ENCODE measurements at regions not wholly inside any gene's neighbourhood (a gene's known extent, or its start where the extent isn't known, plus 50 kb on each side); places are given as distances from the start of the nearest gene placed in this dataset.

DNA sequence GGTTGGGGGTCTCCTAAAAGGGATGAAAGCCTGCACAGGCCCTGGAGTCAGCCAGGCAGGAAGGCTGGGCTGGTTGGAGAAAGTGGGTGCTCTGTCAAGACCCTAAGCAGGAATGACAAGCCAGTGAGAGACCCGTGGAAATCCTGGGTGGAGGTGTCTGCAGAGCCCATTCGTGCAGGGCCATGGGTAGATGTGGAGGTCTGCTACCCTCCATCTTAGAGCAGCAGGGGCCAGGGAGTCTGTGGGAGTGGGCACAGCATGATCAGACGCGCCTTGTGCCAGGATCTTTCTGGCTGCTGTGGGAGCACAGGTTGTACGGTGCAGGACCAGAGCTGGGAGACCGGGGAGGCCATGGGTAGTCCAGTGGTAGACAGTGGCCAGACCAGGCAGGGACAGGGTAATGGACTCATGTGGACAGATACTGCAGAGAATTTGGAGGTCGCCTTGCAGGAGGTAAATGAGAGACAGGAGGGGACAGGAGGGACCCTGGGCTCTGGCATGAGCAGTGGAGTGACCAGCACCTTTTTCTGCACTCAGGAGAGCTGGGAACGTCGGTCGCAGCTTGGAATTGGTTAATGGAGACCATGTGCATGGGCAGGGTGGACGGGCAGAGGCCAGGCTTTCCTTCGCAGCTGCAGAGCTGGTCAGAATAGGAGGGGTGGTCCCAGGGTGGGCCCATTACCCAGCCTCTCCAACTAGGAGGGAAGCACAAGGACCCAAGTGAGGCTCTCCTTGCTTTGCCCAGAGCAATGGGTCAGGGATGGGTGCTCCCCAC, 203.5 kb upstream of the PMEPA1 start:
- no peak overlapping the region for H3K4ac ChIP-seq (ENCODE audit: low read depth in 1 of 2, low read length in 2 of 2)
- no peak overlapping the region for H2AK5ac ChIP-seq (ENCODE audit: low read length, severe bottlenecking)
- no peak overlapping the region for H3K4me3 ChIP-seq (ENCODE audit: insufficient read depth in 1 of 2, low read depth in 1 of 2, low read length in 2 of 2)
- H3K27ac ChIP-seq (ENCODE audit: low read length, poor library complexity, severe bottlenecking): no peak overlapping the region
- H3K18ac ChIP-seq (ENCODE audit: low read depth in 1 of 2, low read length in 2 of 2): no peak overlapping the region
- no peak overlapping the region for H3K9ac ChIP-seq (ENCODE audit: low read length)
- no peak overlapping the region for H2AFZ ChIP-seq (ENCODE audit: low read depth, low read length)
- no peak overlapping the region for H2BK120ac ChIP-seq (ENCODE audit: low read depth, low read length)
- H2BK15ac ChIP-seq (ENCODE audit: low read depth, poor library complexity, severe bottlenecking): no peak overlapping the region
- H3K23ac ChIP-seq (ENCODE audit: low read length in 2 of 2): no peak overlapping the region
- no peak overlapping the region for H3K14ac ChIP-seq (ENCODE audit: low read length in 2 of 2)
- H2BK12ac ChIP-seq (ENCODE audit: low read length in 2 of 2): no peak overlapping the region
- H3K4me1 ChIP-seq (ENCODE audit: control insufficient read depth, insufficient read depth, low read depth, low read length): no peaks in the 10 kb centered on the region
- DNase-seq: no peak
- H2BK5ac ChIP-seq (ENCODE audit: low read depth, low read length, poor library complexity, severe bottlenecking): no peak overlapping the region
- no peaks in the 10 kb centered on the region for H3K36me3 ChIP-seq (ENCODE audit: control insufficient read depth in 1 of 2, insufficient read depth in 2 of 2, low read depth in 1 of 2, low read length in 2 of 2)
- H3K79me1 ChIP-seq (replicated peaks; ENCODE audit: low read length, poor library complexity, severe bottlenecking): no peaks in the 10 kb centered on the region
- no peak overlapping the region for H3K4me2 ChIP-seq (ENCODE audit: low read length, poor library complexity, severe bottlenecking)
- 78% methylated on average over 12 of the region's 12 CpGs for WGBS
- no peak overlapping the region for H4K91ac ChIP-seq (ENCODE audit: low read length)
- no peaks in the 10 kb centered on the region for H3K9me3 ChIP-seq (ENCODE audit: control insufficient read depth, low read length)
- no peak overlapping the region for H4K8ac ChIP-seq (ENCODE audit: low read length)
- peaks cover 0 to 59% of the 10 kb centered on the region in 2 experiments for H3K27me3 ChIP-seq (ENCODE audit: control insufficient read depth in 1 of 2, insufficient read depth in 1 of 2, low read length in 2 of 2)

- no peak overlapping the region for H4K8ac ChIP-seq (ENCODE audit: low read length)
Observed at GRCh38 chr20:57912227-57912582, 202.4 kb upstream of the PMEPA1 start.

DNA sequence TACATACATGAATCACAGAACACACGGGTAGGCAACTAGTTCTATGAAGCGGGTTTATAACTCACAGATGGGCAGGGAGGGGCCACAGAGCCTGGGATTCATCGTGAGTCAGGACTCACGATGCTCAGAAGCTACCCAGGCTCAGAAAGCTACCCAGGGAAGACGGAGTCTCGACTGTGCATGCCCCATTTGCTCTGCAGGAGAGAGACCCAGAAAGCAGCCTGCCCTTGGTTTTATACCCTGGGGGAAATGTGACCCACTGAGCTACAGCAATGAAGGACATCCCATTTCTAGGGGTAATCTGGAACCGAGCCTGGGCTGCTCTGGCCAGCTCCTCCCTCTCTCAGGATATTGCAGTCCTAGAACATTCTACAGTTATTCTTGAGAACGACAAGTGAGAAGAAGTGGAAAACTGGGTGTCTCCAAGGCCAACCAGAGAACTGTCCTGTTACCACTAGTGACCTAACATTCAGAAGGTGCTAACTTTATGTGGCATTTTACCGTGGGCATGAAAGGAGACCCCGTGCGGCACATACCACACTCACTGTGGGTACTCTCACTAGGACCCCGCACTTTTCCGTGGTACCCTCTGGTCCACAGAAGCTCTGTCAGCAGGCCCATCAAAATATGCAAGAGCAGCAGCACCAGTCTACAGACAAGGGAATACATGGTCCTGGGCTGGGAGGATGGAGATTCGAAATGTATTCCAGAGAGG, 201.9 kb upstream of the PMEPA1 start:
- H2BK5ac ChIP-seq (ENCODE audit: low read depth, low read length, poor library complexity, severe bottlenecking): no peak overlapping the region
- H3K9me3 ChIP-seq (ENCODE audit: control insufficient read depth, low read length): no peaks in the 10 kb centered on the region
- H4K8ac ChIP-seq (ENCODE audit: low read length): no peak overlapping the region
- H3K4me3 ChIP-seq (ENCODE audit: insufficient read depth in 1 of 2, low read depth in 1 of 2, low read length in 2 of 2): no peak overlapping the region
- H3K23ac ChIP-seq (ENCODE audit: low read length in 2 of 2): no peak overlapping the region
- H3K79me1 ChIP-seq (replicated peaks; ENCODE audit: low read length, poor library complexity, severe bottlenecking): no peaks in the 10 kb centered on the region
- no peak for DNase-seq
- H3K4ac ChIP-seq (ENCODE audit: low read depth in 1 of 2, low read length in 2 of 2): no peak overlapping the region
- no peak overlapping the region for H4K91ac ChIP-seq (ENCODE audit: low read length)
- H2AK5ac ChIP-seq (ENCODE audit: low read length, severe bottlenecking): no peak overlapping the region
- no peak overlapping the region for H2AFZ ChIP-seq (ENCODE audit: low read depth, low read length)
- no peak overlapping the region for H3K27ac ChIP-seq (ENCODE audit: low read length, poor library complexity, severe bottlenecking)
- H3K4me2 ChIP-seq (ENCODE audit: low read length, poor library complexity, severe bottlenecking): no peak overlapping the region
- no peak overlapping the region for H3K14ac ChIP-seq (ENCODE audit: low read length in 2 of 2)
- WGBS: 81% methylated on average over 13 of the region's 14 CpGs
- no peak overlapping the region for H2BK15ac ChIP-seq (ENCODE audit: low read depth, poor library complexity, severe bottlenecking)
- peaks cover 0 to 72% of the 10 kb centered on the region in 2 experiments for H3K27me3 ChIP-seq (ENCODE audit: control insufficient read depth in 1 of 2, insufficient read depth in 1 of 2, low read length in 2 of 2)
- no peaks in the 10 kb centered on the region for H3K36me3 ChIP-seq (ENCODE audit: control insufficient read depth in 1 of 2, insufficient read depth in 2 of 2, low read depth in 1 of 2, low read length in 2 of 2)
- no peak overlapping the region for H2BK12ac ChIP-seq (ENCODE audit: low read length in 2 of 2)
- no peak overlapping the region for H2BK120ac ChIP-seq (ENCODE audit: low read depth, low read length)
- no peak overlapping the region for H3K18ac ChIP-seq (ENCODE audit: low read depth in 1 of 2, low read length in 2 of 2)
- H3K9ac ChIP-seq (ENCODE audit: low read length): no peak overlapping the region
- no peaks in the 10 kb centered on the region for H3K4me1 ChIP-seq (ENCODE audit: control insufficient read depth, insufficient read depth, low read depth, low read length)

More at GRCh38 chr20:57912227-57912582, 202.4 kb upstream of the PMEPA1 start:
- Histone ChIP-seq H4K91ac (ENCODE audit: low read length) (no peak overlapping the region), H3K18ac (ENCODE audit: low read depth in 1 of 2, low read length in 2 of 2) (no peak overlapping the region), H3K9ac (ENCODE audit: low read length) (no peak overlapping the region), H2BK12ac (ENCODE audit: low read length in 2 of 2) (no peak overlapping the region), H3K9me3 (ENCODE audit: control insufficient read depth, low read length) (no peaks in the 10 kb centered on the region), H3K23ac (ENCODE audit: low read length in 2 of 2) (no peak overlapping the region), H2AFZ (ENCODE audit: low read depth, low read length) (no peak overlapping the region), H3K4me3 (ENCODE audit: insufficient read depth in 1 of 2, low read depth in 1 of 2, low read length in 2 of 2) (no peak overlapping the region), H3K27me3 (ENCODE audit: control insufficient read depth in 1 of 2, insufficient read depth in 1 of 2, low read length in 2 of 2) (peaks cover 0 to 70% of the 10 kb centered on the region in 2 experiments), H2BK120ac (ENCODE audit: low read depth, low read length) (no peak overlapping the region), H2BK5ac (ENCODE audit: low read depth, low read length, poor library complexity, severe bottlenecking) (no peak overlapping the region), H3K36me3 (ENCODE audit: control insufficient read depth in 1 of 2, insufficient read depth in 2 of 2, low read depth in 1 of 2, low read length in 2 of 2) (no peaks in the 10 kb centered on the region), H3K27ac (ENCODE audit: low read length, poor library complexity, severe bottlenecking) (no peak overlapping the region), H3K14ac (ENCODE audit: low read length in 2 of 2) (no peak overlapping the region), H3K79me1 (replicated peaks; ENCODE audit: low read length, poor library complexity, severe bottlenecking) (no peaks in the 10 kb centered on the region), H2BK15ac (ENCODE audit: low read depth, poor library complexity, severe bottlenecking) (no peak overlapping the region), H3K4me2 (ENCODE audit: low read length, poor library complexity, severe bottlenecking) (no peak overlapping the region), H2AK5ac (ENCODE audit: low read length, severe bottlenecking) (no peak overlapping the region), H3K4ac (ENCODE audit: low read depth in 1 of 2, low read length in 2 of 2) (no peak overlapping the region), H3K4me1 (ENCODE audit: control insufficient read depth, insufficient read depth, low read depth, low read length) (no peaks in the 10 kb centered on the region)
- WGBS: 41% methylated on average over 6 of the region's 6 CpGs
- no peak for DNase-seq

- Histone ChIP-seq H2BK15ac (ENCODE audit: low read depth, poor library complexity, severe bottlenecking) (no peak overlapping the region), H3K4me1 (ENCODE audit: control insufficient read depth, insufficient read depth, low read depth, low read length) (no peaks in the 10 kb centered on the region), H2AK5ac (ENCODE audit: low read length, severe bottlenecking) (no peak overlapping the region), H3K27me3 (ENCODE audit: control insufficient read depth in 1 of 2, insufficient read depth in 1 of 2, low read length in 2 of 2) (peaks cover 0 to 81% of the 10 kb centered on the region in 2 experiments), H2BK5ac (ENCODE audit: low read depth, low read length, poor library complexity, severe bottlenecking) (no peak overlapping the region), H3K36me3 (ENCODE audit: control insufficient read depth in 1 of 2, insufficient read depth in 2 of 2, low read depth in 1 of 2, low read length in 2 of 2) (no peaks in the 10 kb centered on the region), H4K8ac (ENCODE audit: low read length) (no peak overlapping the region), H3K79me1 (replicated peaks; ENCODE audit: low read length, poor library complexity, severe bottlenecking) (no peaks in the 10 kb centered on the region), H2AFZ (ENCODE audit: low read depth, low read length) (no peak overlapping the region), H4K91ac (ENCODE audit: low read length) (no peak overlapping the region), H3K9ac (ENCODE audit: low read length) (no peak overlapping the region), H3K14ac (ENCODE audit: low read length in 2 of 2) (no peak overlapping the region), H3K4me3 (ENCODE audit: insufficient read depth in 1 of 2, low read depth in 1 of 2, low read length in 2 of 2) (no peak overlapping the region), H3K27ac (ENCODE audit: low read length, poor library complexity, severe bottlenecking) (no peak overlapping the region), H3K23ac (ENCODE audit: low read length in 2 of 2) (no peak overlapping the region), H2BK12ac (ENCODE audit: low read length in 2 of 2) (no peak overlapping the region), H3K18ac (ENCODE audit: low read depth in 1 of 2, low read length in 2 of 2) (no peak overlapping the region), H3K4me2 (ENCODE audit: low read length, poor library complexity, severe bottlenecking) (no peak overlapping the region), H3K4ac (ENCODE audit: low read depth in 1 of 2, low read length in 2 of 2) (no peak overlapping the region), H3K9me3 (ENCODE audit: control insufficient read depth, low read length) (no peaks in the 10 kb centered on the region), H2BK120ac (ENCODE audit: low read depth, low read length) (no peak overlapping the region)
- no peak for DNase-seq
- 60% methylated on average over 1 of the region's 1 CpG for WGBS
Observed at GRCh38 chr20:57910716-57911115, 200.9 kb upstream of the PMEPA1 start.
